K562 (cell line): ENCODE measurements at regions not wholly inside any gene's neighbourhood (a gene's known extent, or its start where the extent isn't known, plus 50 kb on each side); places are given as distances from the start of the nearest gene placed in this dataset.

Source experiments
- ATAC-seq: fragments of 200-7000 bp; cut with Tn5 transposase; 3 replicates; pipeline ENCODE4 v1.9.1; 2020; ENCODE audit warnings: moderate library complexity
- BruUV-seq: library from RNA; stranded (reverse); fragments of 400-500 nt; replicated peaks from 2 replicates; lab custom pipeline; 2021; lab: Mats Ljungman, UMichigan
- CTCF ChIA-PET: fragments of 300-600 bp; formaldehyde crosslinking; extraction: SDS; loops from one replicate; lab custom pipeline; 2021; ENCODE audit warnings: low intra/inter-chr PET ratio; lab: Yijun Ruan, JAX
- POLR2A ChIA-PET: fragments of 300-600, 350-650 bp; sonication (Branson Sonifier 250); formaldehyde crosslinking; extraction: SDS; loops from one replicate; lab custom pipeline; 2021; ENCODE audit warnings: antibody characterized with exemption, inconsistent platforms; lab: Yijun Ruan, JAX
- DNase-seq, 4 experiments: peaks; one replicate each; pipeline versions ENCODE4 v3.0.0 to v3.0.0-alpha.2; 2011 to 2018; ENCODE audit warnings: low spot score in 3 of 4, mixed read lengths in 3 of 4; ENCODE audit errors: extremely low read depth in 1 of 4
- FAIRE-seq: peaks from 2 replicates; lab custom pipeline; 2011; peaks lifted over from hg19 to GRCh38; lab: Jason Lieb, UNC
- H2AFZ ChIP-seq: 2 replicates; pipeline ENCODE4 v1.6.0; 2011; ENCODE audit warnings: low read depth, low read length, control low read depth, inconsistent platforms
- H3K27ac ChIP-seq: fragments of 200-600 bp; 3 replicates; pipeline ENCODE4 v1.8.0; 2011; ENCODE audit warnings: low read depth, mild to moderate bottlenecking, control low read depth, inconsistent platforms, low read length, moderate library complexity, mixed read lengths; ENCODE audit errors: extremely low read depth
- H3K27me3 ChIP-seq, 2 experiments: fragments of 300-600 bp in 1 of 2; 2 replicates in 1 of 2; 3 replicates in 1 of 2; pipeline versions ENCODE4 v1.6.0 to v1.8.0; 2011; ENCODE audit warnings: inconsistent platforms in 2 of 2, low read length in 2 of 2, mild to moderate bottlenecking in 1 of 2, mixed read lengths in 1 of 2, moderate library complexity in 1 of 2; ENCODE audit not compliant: control insufficient read depth in 2 of 2, insufficient read depth in 2 of 2
- H3K36me3 ChIP-seq: fragments of 300-600 bp; 3 replicates; pipeline ENCODE4 v1.8.0; 2011; ENCODE audit warnings: mild to moderate bottlenecking, low read length, inconsistent platforms; ENCODE audit not compliant: control insufficient read depth, insufficient read depth
- H3K4me1 ChIP-seq, 2 experiments: fragments of 200-600 bp in 1 of 2; replicated peaks in 1 of 2; 2 replicates in 1 of 2; 3 replicates in 1 of 2; pipeline versions ENCODE4 v1.5.1 to v1.8.0; 2011; ENCODE audit warnings: inconsistent platforms in 2 of 2, low read length in 2 of 2, mild to moderate bottlenecking in 1 of 2, mixed read lengths in 1 of 2, moderate library complexity in 1 of 2; ENCODE audit not compliant: control insufficient read depth in 2 of 2, insufficient read depth in 2 of 2
- H3K4me2 ChIP-seq: 2 replicates; pipeline ENCODE4 v1.6.1; 2011; ENCODE audit warnings: low read length, control low read depth, inconsistent platforms, mixed read lengths; ENCODE audit not compliant: insufficient read depth
- H3K4me3 ChIP-seq: fragments of 200-600 bp; sonication (generic), shearing (Covaris generic); 2 replicates; pipeline ENCODE4 v1.5.1; 2016; ENCODE audit warnings: control low read depth, inconsistent platforms
- H3K79me2 ChIP-seq: fragments of 200-600 bp; 3 replicates; pipeline ENCODE4 v1.8.0; 2011; ENCODE audit warnings: low read length, inconsistent platforms; ENCODE audit not compliant: control insufficient read depth, insufficient read depth
- H3K9ac ChIP-seq, 2 experiments: 2 replicates each; pipeline versions ENCODE4 v1.6.0 to v1.6.1; 2011; ENCODE audit warnings: low read depth in 2 of 2, low read length in 2 of 2, control low read depth in 1 of 2, inconsistent platforms in 1 of 2, mild to moderate bottlenecking in 1 of 2, mixed read lengths in 1 of 2; ENCODE audit not compliant: insufficient read depth in 1 of 2
- H3K9me1 ChIP-seq: one replicate; pipeline ENCODE4 v1.6.0; 2011; ENCODE audit warnings: inconsistent platforms, mild to moderate bottlenecking, low read length, moderate library complexity; ENCODE audit not compliant: control insufficient read depth, insufficient read depth
- H3K9me3 ChIP-seq: replicated peaks from 2 replicates; pipeline ENCODE4 v1.5.1; 2011; ENCODE audit warnings: low read depth, low read length, inconsistent platforms; ENCODE audit not compliant: control insufficient read depth, insufficient read depth
- H4K20me1 ChIP-seq: replicated peaks from 2 replicates; pipeline ENCODE4 v1.6.1; 2011; ENCODE audit warnings: low read length, inconsistent platforms, mixed read lengths; ENCODE audit not compliant: control insufficient read depth, insufficient read depth
- EP300 ChIP-seq: IDR thresholded peaks from 2 replicates; pipeline ENCODE4 v1.6.1; 2012; ENCODE audit warnings: low read length, improper control_type of control experiment
- ESRRB ChIP-seq: fragments of 250-450 bp; sonication (Bioruptor Pico); IDR thresholded peaks from 2 replicates; pipeline ENCODE4 v1.5.0; 2020; ENCODE audit warnings: mild to moderate bottlenecking, moderate library complexity, borderline replicate concordance
- ETS2 ChIP-seq: IDR thresholded peaks from 2 replicates; pipeline ENCODE4 v1.6.1; 2016; ENCODE audit warnings: borderline replicate concordance, missing genetic modification characterization, mild to moderate bottlenecking, moderate library complexity, missing compliant biosample characterization; ENCODE audit not compliant: poor library complexity, severe bottlenecking
- FOXP1 ChIP-seq: sonication (generic); formaldehyde crosslinking; IDR thresholded peaks from 2 replicates; pipeline ENCODE4 v1.8.0; 2022; ENCODE audit warnings: mild to moderate bottlenecking, missing genetic modification reagents
- HIVEP1 ChIP-seq: fragments of 250-450 bp; sonication (Bioruptor Pico); IDR thresholded peaks from 2 replicates; pipeline ENCODE4 v1.4.0; 2020; ENCODE audit warnings: mild to moderate bottlenecking
- KDM4B ChIP-seq, 2 experiments: fragments of 450-650 bp in 1 of 2; sonication (generic) in 1 of 2; IDR thresholded peaks; 2 replicates each; pipeline ENCODE4 v1.6.1; 2016 to 2017; ENCODE audit warnings: borderline replicate concordance in 2 of 2, antibody characterized with exemption in 1 of 2, low read depth in 1 of 2, mild to moderate bottlenecking in 1 of 2
- PHF8 ChIP-seq: fragments of 200-600 bp; sonication (generic); IDR thresholded peaks from 2 replicates; pipeline ENCODE4 v1.6.1; 2012; ENCODE audit warnings: mixed run types, mild to moderate bottlenecking, inconsistent platforms, low read length, moderate library complexity, borderline replicate concordance
- SAFB ChIP-seq: fragments of 200-400 bp; formaldehyde crosslinking; IDR thresholded peaks from 2 replicates; pipeline ENCODE4 v1.6.1; 2017; ENCODE audit warnings: low read depth, low read length, borderline replicate concordance
- TEAD1 ChIP-seq, 2 experiments: fragments of 450-650 bp in 1 of 2; sonication (generic) in 1 of 2; formaldehyde crosslinking; IDR thresholded peaks; 2 replicates each; pipeline versions ENCODE4 v1.4.0 to v1.8.0; 2020 to 2022; ENCODE audit warnings: mild to moderate bottlenecking in 2 of 2, missing genetic modification reagents in 1 of 2
- TEAD2 ChIP-seq: fragments of 450-650 bp; IDR thresholded peaks from 2 replicates; pipeline ENCODE4 v1.6.1; 2016; ENCODE audit warnings: missing genetic modification characterization, control low read depth, missing compliant biosample characterization
- ZC3H8 ChIP-seq: fragments of 450-650 bp; IDR thresholded peaks from 2 replicates; pipeline ENCODE4 v1.6.1; 2017
- ZNF507 ChIP-seq: conservative IDR thresholded peaks from 2 replicates; pipeline ENCODE4 v1.6.1; 2017; ENCODE audit warnings: missing genetic modification characterization, missing compliant biosample characterization
- WGBS: fragments of 100-300 bp; shearing (Covaris generic); methylation state at CpG from one replicate; pipeline ENCODE4 v1.1.6; 2016; ENCODE audit warnings: low coverage, mixed read lengths; ENCODE audit not compliant: insufficient coverage; ENCODE audit errors: missing lambda C conversion rate; 5-methylcytosine and 5-hydroxymethylcytosine counted together
- in situ Hi-C: fragments of 300-500 bp; cut with MboI; formaldehyde crosslinking; loops from 4 replicates; pipeline ENCODE4 v1.15.0; 2018; ENCODE audit warnings: inconsistent platforms, mixed read lengths
- intact Hi-C: fragments of 100-400 bp; cut with micrococcal nuclease; formaldehyde crosslinking; loops from 2 replicates; pipeline ENCODE4 v1.14.2; 2022

DNA sequence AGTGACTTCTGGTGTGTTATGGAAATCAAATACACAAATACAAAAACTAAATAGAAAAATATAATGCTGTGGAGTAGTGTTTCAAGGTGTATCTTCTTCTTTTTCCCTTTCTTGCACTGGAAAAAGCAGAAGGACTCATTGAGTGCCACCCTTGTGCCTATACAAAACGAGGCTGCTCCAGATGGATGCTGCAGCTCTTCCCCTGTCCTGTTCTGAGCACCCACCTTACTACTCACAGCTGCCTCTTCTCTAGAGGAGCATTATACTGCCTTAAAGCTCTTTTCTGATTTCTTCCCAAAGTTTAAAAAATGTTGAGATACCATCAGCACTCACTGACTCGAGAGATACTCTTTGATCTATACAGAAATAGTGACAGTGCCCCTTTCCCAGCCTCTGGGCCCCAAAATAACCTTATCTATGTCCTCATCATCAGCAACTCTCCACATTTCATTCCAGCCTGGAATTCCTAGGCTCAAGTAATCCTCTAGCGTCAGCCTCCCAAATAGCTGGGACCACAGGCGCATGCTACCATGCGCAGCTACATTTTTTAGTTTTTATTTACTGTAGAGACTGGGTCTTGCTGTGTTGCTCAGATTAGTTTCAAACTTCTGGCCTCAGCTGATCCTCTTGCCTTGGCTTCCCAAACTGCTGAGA is 1356.1 kb upstream of the NRXN1 start:
- no TSS peak for BruUV-seq
- no peak overlapping the region for H2AFZ ChIP-seq
- H3K9me1 ChIP-seq, result no peaks in the 10 kb centered on the region
- in situ Hi-C loops, result no loop called here
- H3K4me3 ChIP-seq, result no peak overlapping the region
- 0% methylated on average over 5 of the region's 5 CpGs for WGBS
- H3K4me1 ChIP-seq, result no peaks in the 10 kb centered on the region
- CTCF ChIA-PET, result no interaction called here
- no peak overlapping the region for H3K4me2 ChIP-seq
- H4K20me1 ChIP-seq, result no peaks in the 10 kb centered on the region
- FAIRE-seq (no peak), ATAC-seq (no peak)
- H3K79me2 ChIP-seq, result no peaks in the 10 kb centered on the region
- H3K36me3 ChIP-seq, result no peaks in the 10 kb centered on the region
- no peak for TF ChIP-seq HIVEP1 (CRISPR knock-in tag)
- TF ChIP-seq ETS2 (tag), result no peak
- TF ChIP-seq TEAD2 (tag), result no peak
- TF ChIP-seq FOXP1 (CRISPR knock-in tag), result no peak
- TF ChIP-seq ZC3H8, result no peak
- no peak for TF ChIP-seq ESRRB (CRISPR knock-in tag)
- TF ChIP-seq PHF8, result no peak
- TF ChIP-seq TEAD1 (CRISPR knock-in tag; IDR thresholded peaks at IDR 0.05), result no peak
- TF ChIP-seq EP300, result no peak
- TF ChIP-seq KDM4B (IDR thresholded peaks at IDR 0.05; ENCODE audit: borderline replicate concordance in 2 of 2, low read depth in 1 of 2), result no peak
- no peak for TF ChIP-seq SAFB
- no peak for TF ChIP-seq ZNF507 (tag)
- TF ChIP-seq, all 486 proteins: peak for 0
- Histone ChIP-seq H3K27ac (no peak overlapping the region), H3K27me3 (no peaks in the 10 kb centered on the region), H3K9me3 (no peaks in the 10 kb centered on the region), H3K9ac (no peak overlapping the region)
- intact Hi-C loops, result no loop called here
- POLR2A ChIA-PET, result no interaction called here
- DNase-seq, result no peak
